HCT116 (cell line): ENCODE measurements at regions not wholly inside any gene's neighbourhood (a gene's known extent, or its start where the extent isn't known, plus 50 kb on each side); places are given as distances from the start of the nearest gene placed in this dataset.

Experiments used
- ATAC-seq: fragments of 200-7000 bp; cut with Tn5 transposase; 2 replicates; pipeline ENCODE4 v1.9.1; 2020; ENCODE audit warnings: mild to moderate bottlenecking, moderate library complexity
- BruUV-seq: library from RNA; stranded (reverse); fragments of 400-500 nt; replicated peaks from 2 replicates; lab custom pipeline; 2021; lab: Mats Ljungman, UMichigan
- CTCF ChIA-PET: fragments of 300-600 bp; sonication (Branson Sonifier 250); formaldehyde crosslinking; loops from one replicate; lab custom pipeline; 2021; ENCODE audit warnings: antibody characterized with exemption; lab: Charles Lee
- POLR2A ChIA-PET: fragments of 300-600, 350-600 bp; sonication (Branson Sonifier 250); formaldehyde crosslinking; loops from one replicate; lab custom pipeline; 2021; ENCODE audit warnings: antibody characterized with exemption; lab: Charles Lee
- RAD21 ChIA-PET, 2 experiments: fragments of 300-600 bp; sonication (Branson Sonifier 250); formaldehyde crosslinking; loops; one replicate each; lab custom pipeline; 2023; ENCODE audit warnings: low total read pairs in 2 of 2; ENCODE audit not compliant: uncharacterized antibody in 2 of 2, unreplicated experiment in 2 of 2, low non-redundant PET in 1 of 2; lab: Charles Lee
- DNase-seq: peaks from one replicate; pipeline ENCODE4 v3.0.0-alpha.2; 2010; ENCODE audit warnings: low read depth, low spot score
- H2AFZ ChIP-seq: fragments of 200-600 bp; shearing (Covaris generic), sonication (generic); 2 replicates; pipeline ENCODE4 v1.6.1; 2017; ENCODE audit warnings: low read depth, mixed run types, mixed read lengths, antibody characterized with exemption, low read length; ENCODE audit not compliant: poor library complexity, severe bottlenecking
- H3K27ac ChIP-seq: 2 replicates; pipeline ENCODE4 v1.5.1; 2012; ENCODE audit warnings: low read depth, low read length
- H3K27me3 ChIP-seq: fragments of 200-600 bp; sonication (generic); 2 replicates; pipeline ENCODE4 v1.6.1; 2016; ENCODE audit warnings: mixed run types, low read length, mixed read lengths; ENCODE audit not compliant: insufficient read depth
- H3K36me3 ChIP-seq, 2 experiments: fragments of 200-500 bp in 1 of 2; fragments of 200-600 bp in 1 of 2; sonication (Bioruptor generic) in 1 of 2; sonication (generic) in 1 of 2; 2 replicates each; pipeline versions ENCODE4 v1.5.1 to v1.6.1; 2014 to 2016; ENCODE audit warnings: low read length in 2 of 2, inconsistent platforms in 1 of 2, mixed read lengths in 1 of 2, mixed run types in 1 of 2; ENCODE audit not compliant: insufficient read depth in 2 of 2, control insufficient read depth in 1 of 2
- H3K4me1 ChIP-seq, 2 experiments: fragments of 200-600 bp in 1 of 2; sonication (generic) in 1 of 2; 2 replicates each; pipeline versions ENCODE4 v1.5.1 to v1.6.1; 2012 to 2017; ENCODE audit warnings: low read length in 2 of 2, inconsistent platforms in 1 of 2, mild to moderate bottlenecking in 1 of 2, mixed read lengths in 1 of 2, mixed run types in 1 of 2, moderate library complexity in 1 of 2; ENCODE audit not compliant: insufficient read depth in 2 of 2, control insufficient read depth in 1 of 2
- H3K4me2 ChIP-seq: fragments of 200-600 bp; sonication (generic); 2 replicates; pipeline ENCODE4 v1.6.1; 2017; ENCODE audit warnings: mixed run types, low read length, mixed read lengths
- H3K4me3 ChIP-seq, 2 experiments: fragments of 200-600 bp in 1 of 2; sonication (generic) in 1 of 2; replicated peaks in 1 of 2; 2 replicates each; pipeline ENCODE4 v1.5.1; 2011 to 2016; ENCODE audit warnings: low read length in 2 of 2, control low read depth in 1 of 2, low read depth in 1 of 2, mild to moderate bottlenecking in 1 of 2, mixed read lengths in 1 of 2, mixed run types in 1 of 2
- H3K79me2 ChIP-seq: fragments of 200-600 bp; sonication (generic); 2 replicates; pipeline ENCODE4 v1.6.1; 2017; ENCODE audit warnings: mild to moderate bottlenecking, mixed run types, low read length, moderate library complexity, mixed read lengths; ENCODE audit not compliant: insufficient read depth
- H3K9ac ChIP-seq: fragments of 200-600 bp; sonication (generic); 2 replicates; pipeline ENCODE4 v1.6.1; 2016; ENCODE audit warnings: low read length, mixed read lengths
- H3K9me2 ChIP-seq: fragments of 200-600 bp; sonication (generic), shearing (Covaris generic); 2 replicates; pipeline ENCODE4 v1.6.1; 2017; ENCODE audit warnings: mixed run types, mild to moderate bottlenecking, moderate library complexity; ENCODE audit not compliant: insufficient read depth
- H3K9me3 ChIP-seq, 2 experiments: fragments of 200-500 bp in 1 of 2; fragments of 200-600 bp in 1 of 2; sonication (Bioruptor generic) in 1 of 2; sonication (generic) in 1 of 2; 2 replicates each; pipeline ENCODE4 v1.6.1; 2014 to 2017; ENCODE audit warnings: low read length in 2 of 2, mixed read lengths in 2 of 2, inconsistent platforms in 1 of 2, low read depth in 1 of 2, mild to moderate bottlenecking in 1 of 2, mixed run types in 1 of 2, moderate library complexity in 1 of 2; ENCODE audit not compliant: control insufficient read depth in 1 of 2, insufficient read depth in 1 of 2
- H4K20me1 ChIP-seq: fragments of 200-600 bp; sonication (generic), shearing (Covaris generic); 2 replicates; pipeline ENCODE4 v1.6.1; 2017; ENCODE audit warnings: mixed run types, mild to moderate bottlenecking, moderate library complexity; ENCODE audit not compliant: insufficient read depth
- CBX3 ChIP-seq: IDR thresholded peaks from 2 replicates; pipeline ENCODE4 v1.6.1; 2012; ENCODE audit warnings: low read depth
- CEBPB ChIP-seq: IDR thresholded peaks from 2 replicates; pipeline ENCODE4 v1.6.1; 2012; ENCODE audit warnings: low read depth
- CTCF ChIP-seq, 3 experiments: fragments of 200-600 bp in 1 of 3; sonication (generic) in 1 of 3; IDR thresholded peaks in 2 of 3; conservative IDR thresholded peaks in 1 of 3; 2 replicates each; pipeline ENCODE4 v1.5.1; 2012 to 2017; ENCODE audit warnings: low read depth in 2 of 3, low read length in 2 of 3, antibody characterized with exemption in 1 of 3, borderline replicate concordance in 1 of 3, control low read depth in 1 of 3, mild to moderate bottlenecking in 1 of 3, mixed read lengths in 1 of 3, mixed run types in 1 of 3, moderate library complexity in 1 of 3; ENCODE audit not compliant: insufficient read depth in 1 of 3
- EGR1 ChIP-seq: IDR thresholded peaks from 2 replicates; pipeline ENCODE4 v1.6.1; 2012; ENCODE audit warnings: low read depth
- ELF1 ChIP-seq: IDR thresholded peaks from 2 replicates; pipeline ENCODE4 v1.6.1; 2012; ENCODE audit warnings: low read depth, borderline replicate concordance
- EZH2 ChIP-seq: fragments of 200-600 bp; sonication (generic); IDR thresholded peaks from 2 replicates; pipeline ENCODE4 v1.6.1; 2017; ENCODE audit warnings: antibody characterized with exemption, mixed run types
- JUND ChIP-seq: IDR thresholded peaks from 2 replicates; pipeline ENCODE4 v1.6.1; 2012
- MAX ChIP-seq: IDR thresholded peaks from 2 replicates; pipeline ENCODE4 v1.6.1; 2012
- POLR2AphosphoS5 ChIP-seq: IDR thresholded peaks from 2 replicates; pipeline ENCODE4 v1.6.1; 2011; ENCODE audit warnings: mild to moderate bottlenecking, low read depth, low read length, moderate library complexity
- RAD21 ChIP-seq: IDR thresholded peaks from 2 replicates; pipeline ENCODE4 v1.6.1; 2012; ENCODE audit warnings: low read depth, mild to moderate bottlenecking
- SIN3A ChIP-seq: IDR thresholded peaks from 2 replicates; pipeline ENCODE4 v1.6.1; 2012; ENCODE audit warnings: low read depth
- SP1 ChIP-seq: IDR thresholded peaks from 2 replicates; pipeline ENCODE4 v1.6.1; 2012; ENCODE audit warnings: low read depth
- SRF ChIP-seq: IDR thresholded peaks from 2 replicates; pipeline ENCODE4 v1.6.1; 2012; ENCODE audit warnings: low read depth
- TCF7L2 ChIP-seq: IDR thresholded peaks from 2 replicates; pipeline ENCODE4 v1.7.0; 2011; ENCODE audit warnings: borderline replicate concordance, inconsistent platforms; ENCODE audit not compliant: insufficient read depth, insufficient read length; ENCODE audit errors: extremely low read depth
- ZNF274 ChIP-seq: fragments of 200-500 bp; sonication (Bioruptor generic); IDR thresholded peaks from 2 replicates; pipeline ENCODE4 v1.6.1; 2014; ENCODE audit warnings: mild to moderate bottlenecking, low read depth, low read length, inconsistent platforms
- intact Hi-C: fragments of 100-400 bp; cut with micrococcal nuclease; formaldehyde crosslinking; loops from 2 replicates; pipeline ENCODE4 v1.10.0; 2022
- TF ChIP-seq, protein P1 (sequence below): IDR thresholded peaks from 2 replicates; pipeline ENCODE4 v1.6.1; 2012; ENCODE audit warnings: low read depth
- TF ChIP-seq, protein P2 (sequence below): IDR thresholded peaks from 2 replicates; pipeline ENCODE4 v1.6.1; 2011; ENCODE audit warnings: mild to moderate bottlenecking, low read length, moderate library complexity; ENCODE audit not compliant: insufficient replicate concordance; ENCODE audit errors: extremely low read depth

DNA sequence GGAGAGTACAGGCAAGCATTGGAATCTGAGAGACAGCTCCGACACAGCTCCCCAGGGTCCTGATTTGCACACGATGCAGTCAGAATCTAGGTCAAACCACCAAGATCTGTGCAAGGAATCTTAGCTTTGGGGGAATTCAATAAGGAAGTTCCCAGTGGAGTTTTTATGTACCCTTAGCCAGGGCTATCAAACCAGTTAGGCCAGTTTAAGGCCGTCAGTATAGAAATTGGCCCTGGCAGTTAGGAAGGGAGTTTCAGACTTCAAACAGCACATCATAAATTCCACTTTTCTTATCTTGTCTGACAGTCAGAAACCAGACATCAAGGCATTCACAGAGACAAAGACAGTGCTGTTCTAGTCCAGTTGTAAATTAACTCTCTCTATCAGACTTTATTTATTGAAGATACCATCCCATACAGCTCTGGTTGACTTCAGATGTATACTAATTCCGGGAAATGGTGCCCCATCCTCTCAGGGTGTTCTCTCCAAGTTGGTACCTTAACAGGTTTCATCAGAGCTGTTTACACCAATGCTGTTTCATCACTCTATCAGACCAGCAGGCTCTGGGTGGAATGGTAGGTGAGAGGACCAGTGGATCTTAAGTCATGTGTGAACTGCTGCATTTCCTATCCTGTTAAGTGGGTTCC lies 157.5 kb upstream of the ATF7IP start:
- Histone ChIP-seq H3K4me3 (peak overlapping the region in 1 of 2 experiments; percentile 1; a peak in 1 of 4 replicates), H3K9ac (0 out of 2 replicates have a peak overlapping the region, but pooled peaks have one; percentile 7), H3K27me3 (no peaks in the 10 kb centered on the region), H3K27ac (peak overlapping the region; percentile 23), H2AFZ (peak overlapping the region; percentile 33), H3K4me1 (peaks cover 21% of the 10 kb centered on the region in 2 experiments), H3K36me3 (no peaks in the 10 kb centered on the region)
- CTCF ChIA-PET: interaction anchor here (1.0 kb wide), 1 partner anchor 22 kb away, joined by 3 read pairs; no protein-coding TSS in a partner anchor
- peak; percentile 55 for DNase-seq
- no peak for TF ChIP-seq RAD21
- no peak for TF ChIP-seq EZH2
- peak; percentile 38; the same call in 1 of the 2 replicates for TF ChIP-seq JUND
- no peak for TF ChIP-seq POLR2AphosphoS5
- no peak for TF ChIP-seq EGR1
- peak; percentile 31; the same call in 1 of the 2 replicates for TF ChIP-seq ELF1
- TF ChIP-seq SIN3A: 0 out of 2 replicates have a peak, but pooled peaks have one; percentile 42
- peak; percentile 8 for TF ChIP-seq TCF7L2
- no peak for TF ChIP-seq SRF
- TF ChIP-seq, protein P1, sequence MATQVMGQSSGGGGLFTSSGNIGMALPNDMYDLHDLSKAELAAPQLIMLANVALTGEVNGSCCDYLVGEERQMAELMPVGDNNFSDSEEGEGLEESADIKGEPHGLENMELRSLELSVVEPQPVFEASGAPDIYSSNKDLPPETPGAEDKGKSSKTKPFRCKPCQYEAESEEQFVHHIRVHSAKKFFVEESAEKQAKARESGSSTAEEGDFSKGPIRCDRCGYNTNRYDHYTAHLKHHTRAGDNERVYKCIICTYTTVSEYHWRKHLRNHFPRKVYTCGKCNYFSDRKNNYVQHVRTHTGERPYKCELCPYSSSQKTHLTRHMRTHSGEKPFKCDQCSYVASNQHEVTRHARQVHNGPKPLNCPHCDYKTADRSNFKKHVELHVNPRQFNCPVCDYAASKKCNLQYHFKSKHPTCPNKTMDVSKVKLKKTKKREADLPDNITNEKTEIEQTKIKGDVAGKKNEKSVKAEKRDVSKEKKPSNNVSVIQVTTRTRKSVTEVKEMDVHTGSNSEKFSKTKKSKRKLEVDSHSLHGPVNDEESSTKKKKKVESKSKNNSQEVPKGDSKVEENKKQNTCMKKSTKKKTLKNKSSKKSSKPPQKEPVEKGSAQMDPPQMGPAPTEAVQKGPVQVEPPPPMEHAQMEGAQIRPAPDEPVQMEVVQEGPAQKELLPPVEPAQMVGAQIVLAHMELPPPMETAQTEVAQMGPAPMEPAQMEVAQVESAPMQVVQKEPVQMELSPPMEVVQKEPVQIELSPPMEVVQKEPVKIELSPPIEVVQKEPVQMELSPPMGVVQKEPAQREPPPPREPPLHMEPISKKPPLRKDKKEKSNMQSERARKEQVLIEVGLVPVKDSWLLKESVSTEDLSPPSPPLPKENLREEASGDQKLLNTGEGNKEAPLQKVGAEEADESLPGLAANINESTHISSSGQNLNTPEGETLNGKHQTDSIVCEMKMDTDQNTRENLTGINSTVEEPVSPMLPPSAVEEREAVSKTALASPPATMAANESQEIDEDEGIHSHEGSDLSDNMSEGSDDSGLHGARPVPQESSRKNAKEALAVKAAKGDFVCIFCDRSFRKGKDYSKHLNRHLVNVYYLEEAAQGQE: no peak
- TF ChIP-seq MAX: no peak
- no peak for TF ChIP-seq ZNF274
- TF ChIP-seq CEBPB: peak; percentile 47
- TF ChIP-seq SP1: peak; percentile 86
- no peak; the same call in none of the 2 replicates for TF ChIP-seq CBX3
- TF ChIP-seq, protein P2, sequence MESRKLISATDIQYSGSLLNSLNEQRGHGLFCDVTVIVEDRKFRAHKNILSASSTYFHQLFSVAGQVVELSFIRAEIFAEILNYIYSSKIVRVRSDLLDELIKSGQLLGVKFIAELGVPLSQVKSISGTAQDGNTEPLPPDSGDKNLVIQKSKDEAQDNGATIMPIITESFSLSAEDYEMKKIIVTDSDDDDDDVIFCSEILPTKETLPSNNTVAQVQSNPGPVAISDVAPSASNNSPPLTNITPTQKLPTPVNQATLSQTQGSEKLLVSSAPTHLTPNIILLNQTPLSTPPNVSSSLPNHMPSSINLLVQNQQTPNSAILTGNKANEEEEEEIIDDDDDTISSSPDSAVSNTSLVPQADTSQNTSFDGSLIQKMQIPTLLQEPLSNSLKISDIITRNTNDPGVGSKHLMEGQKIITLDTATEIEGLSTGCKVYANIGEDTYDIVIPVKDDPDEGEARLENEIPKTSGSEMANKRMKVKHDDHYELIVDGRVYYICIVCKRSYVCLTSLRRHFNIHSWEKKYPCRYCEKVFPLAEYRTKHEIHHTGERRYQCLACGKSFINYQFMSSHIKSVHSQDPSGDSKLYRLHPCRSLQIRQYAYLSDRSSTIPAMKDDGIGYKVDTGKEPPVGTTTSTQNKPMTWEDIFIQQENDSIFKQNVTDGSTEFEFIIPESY: no peak
- TF ChIP-seq CTCF (IDR thresholded peaks at IDR 0.05 in 2 of 3, conservative IDR thresholded peaks at IDR 0.05 in 1 of 3; ENCODE audit: borderline replicate concordance in 1 of 3, insufficient read depth in 1 of 3, low read depth in 2 of 3, low read length in 2 of 3): no peak
- TF ChIP-seq, all 23 proteins: peak for 6
- RAD21 ChIA-PET: interaction anchor here in 1 of 2 experiments (0.9 kb wide), 1 partner anchor 22 kb away, joined by 3 read pairs; no protein-coding TSS in a partner anchor
- intact Hi-C loops: no loop called here
- POLR2A ChIA-PET: no interaction called here
- ATAC-seq: peak; percentile 85
- H3K9me2 ChIP-seq: no peaks in the 10 kb centered on the region
- no peaks in the 10 kb centered on the region for H3K79me2 ChIP-seq
- no peaks in the 10 kb centered on the region for H3K9me3 ChIP-seq
- H3K4me2 ChIP-seq: peak overlapping the region; percentile 61
- BruUV-seq: no TSS peak
- no peaks in the 10 kb centered on the region for H4K20me1 ChIP-seq
